GM12873 (cell line): ENCODE measurements at regions not wholly inside any gene's neighbourhood (a gene's known extent, or its start where the extent isn't known, plus 50 kb on each side); places are given as distances from the start of the nearest gene placed in this dataset.

Experiments used
- CTCF ChIP-seq: IDR thresholded peaks from 2 replicates; pipeline ENCODE4 v1.5.1; 2012; ENCODE audit warnings: low read depth, mild to moderate bottlenecking, moderate library complexity, low read length, control low read depth; ENCODE audit not compliant: insufficient read depth; ENCODE audit errors: missing control alignments

DNA sequence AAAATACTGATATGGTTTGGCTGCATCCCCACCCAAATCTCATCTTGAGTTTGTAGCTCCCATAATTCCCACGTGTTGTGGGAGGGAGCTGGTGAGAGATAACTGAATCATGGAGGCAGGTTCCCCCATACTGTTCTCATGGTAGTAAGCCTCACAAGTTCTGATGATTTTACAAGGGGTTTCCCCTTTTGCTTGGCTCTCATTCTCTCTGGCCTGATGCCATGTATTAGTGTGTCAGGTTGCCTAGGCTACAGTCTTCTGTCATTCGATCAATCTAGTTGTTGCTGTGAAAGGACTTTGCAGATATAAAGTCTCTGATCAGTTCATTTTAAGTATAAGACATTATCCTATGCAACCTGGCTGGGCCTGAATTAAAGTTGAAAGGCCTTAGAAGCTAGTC is 209.3 kb upstream of the MAOA start:
- TF ChIP-seq CTCF: no peak

GRCh38 chrX:43448688-43449087 is 207.4 kb upstream of the MAOA start:
- no peak for TF ChIP-seq CTCF

GRCh38 chrX:43450355-43450754 is 205.7 kb upstream of the MAOA start:
- TF ChIP-seq CTCF: no peak

DNA sequence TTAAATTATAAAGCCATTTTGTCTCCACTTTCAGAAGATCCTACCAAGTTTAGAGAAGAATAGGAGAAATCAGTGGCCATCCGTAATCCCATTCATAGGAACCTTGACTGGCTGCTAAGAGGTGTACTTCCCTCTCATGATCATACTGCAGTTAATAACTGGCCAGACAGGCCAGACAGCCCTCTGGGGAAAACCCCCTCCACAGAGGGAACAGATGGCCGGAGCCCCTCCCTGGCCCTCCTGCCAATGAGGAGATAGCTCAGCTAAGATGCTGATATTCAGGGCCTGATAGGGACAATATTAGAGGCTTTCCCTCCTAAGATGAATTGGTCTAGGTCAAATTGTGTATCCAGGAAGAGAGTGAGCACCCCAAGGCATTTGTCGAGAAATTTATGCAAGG is 200.0 kb upstream of the MAOA start:
- TF ChIP-seq CTCF: no peak

DNA sequence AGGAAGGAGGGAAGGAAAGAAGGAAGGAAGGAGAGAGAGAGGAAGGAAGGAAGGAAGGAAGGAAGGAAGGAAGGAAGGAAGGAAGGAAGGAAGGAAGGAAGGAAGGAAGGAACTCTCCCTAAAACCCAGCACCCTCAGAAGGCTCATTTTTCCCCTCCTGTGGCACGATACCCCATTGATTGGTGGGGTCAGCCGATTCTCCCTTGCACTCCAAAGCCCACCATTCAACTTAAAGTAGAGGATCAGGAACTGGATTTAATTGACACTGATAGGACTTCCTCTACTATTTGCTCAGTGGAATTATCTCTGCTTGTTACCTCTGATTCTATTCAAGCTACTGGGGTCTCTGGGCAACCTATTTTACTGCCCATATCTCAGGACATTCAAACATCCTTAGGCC is 199.2 kb upstream of the MAOA start:
- no peak for TF ChIP-seq CTCF

- TF ChIP-seq CTCF: peak; percentile 44
Measured at GRCh38 chrX:43467608-43468234, 188.4 kb upstream of the MAOA start.

DNA sequence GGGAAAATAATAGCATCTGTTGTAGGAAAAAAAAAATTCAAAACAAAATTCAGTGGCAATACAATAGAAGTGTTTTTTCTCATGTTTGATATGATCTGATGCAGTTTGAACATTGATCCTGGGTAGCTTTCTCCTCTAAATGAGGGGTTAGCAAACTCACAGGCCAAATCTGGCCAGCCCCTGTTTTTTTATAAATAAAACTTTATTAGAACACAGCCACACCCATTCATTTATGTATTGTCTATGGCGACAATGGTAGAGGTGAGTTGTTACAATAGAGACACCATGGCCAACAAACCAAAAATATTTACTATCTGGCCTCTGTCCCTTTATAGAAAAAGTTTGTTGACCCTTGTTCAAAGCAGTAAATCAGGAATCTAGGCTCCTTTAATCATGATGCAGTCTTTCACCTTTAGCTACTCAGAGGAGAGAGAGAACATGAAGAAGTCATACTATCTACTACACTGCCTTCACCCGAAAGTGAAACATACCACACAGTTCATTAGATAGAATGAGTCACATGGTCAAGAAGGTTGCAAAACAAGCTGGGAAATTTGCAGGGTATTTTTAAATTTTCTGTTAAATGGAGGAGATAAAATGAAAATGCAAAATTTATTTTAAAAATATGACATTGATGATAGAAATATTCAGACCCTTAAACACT is 186.6 kb upstream of the MAOA start:
- TF ChIP-seq CTCF: no peak
